HepG2 (cell line): ENCODE measurements at regions not wholly inside any gene's neighbourhood (a gene's known extent, or its start where the extent isn't known, plus 50 kb on each side); places are given as distances from the start of the nearest gene placed in this dataset.

Source experiments
- ARNT ChIP-seq: fragments of 450-650 bp; IDR thresholded peaks from 2 replicates; pipeline ENCODE4 v1.6.1; 2017
- GZF1 ChIP-seq: sonication (generic); formaldehyde crosslinking; IDR thresholded peaks from 2 replicates; pipeline ENCODE4 v1.5.1; 2020; ENCODE audit warnings: mild to moderate bottlenecking, missing genetic modification reagents
- MZF1 ChIP-seq: sonication (generic); formaldehyde crosslinking; IDR thresholded peaks from 2 replicates; pipeline ENCODE4 v1.8.1; 2023; ENCODE audit warnings: mild to moderate bottlenecking, missing genetic modification reagents, borderline replicate concordance
- PITX1 ChIP-seq: sonication (generic); formaldehyde crosslinking; IDR thresholded peaks from 2 replicates; pipeline ENCODE4 v1.5.1; 2020; ENCODE audit warnings: mild to moderate bottlenecking, missing genetic modification reagents
- RFX5 ChIP-seq: IDR thresholded peaks from 2 replicates; pipeline ENCODE4 v1.6.1; 2011; ENCODE audit warnings: low read depth, low read length, improper control_type of control experiment
- SNAPC2 ChIP-seq: sonication (generic); formaldehyde crosslinking; IDR thresholded peaks from 2 replicates; pipeline ENCODE4 v1.8.1; 2022; ENCODE audit warnings: mild to moderate bottlenecking, missing genetic modification reagents
- TSC22D2 ChIP-seq: sonication (generic); formaldehyde crosslinking; IDR thresholded peaks from 2 replicates; pipeline ENCODE4 v1.5.1; 2020; ENCODE audit warnings: missing genetic modification reagents, mild to moderate bottlenecking, borderline replicate concordance
- UBTF ChIP-seq: sonication (generic); formaldehyde crosslinking; IDR thresholded peaks from 2 replicates; pipeline ENCODE4 v1.4.0; 2020; ENCODE audit warnings: mild to moderate bottlenecking, missing genetic modification reagents
- ZBTB46 ChIP-seq: sonication (generic); formaldehyde crosslinking; IDR thresholded peaks from 2 replicates; pipeline ENCODE4 v1.4.0; 2020; ENCODE audit warnings: mild to moderate bottlenecking, missing genetic modification reagents, borderline replicate concordance
- ZIK1 ChIP-seq: sonication (generic); formaldehyde crosslinking; IDR thresholded peaks from 2 replicates; pipeline ENCODE4 v1.5.0; 2020; ENCODE audit warnings: mild to moderate bottlenecking, low read depth, missing genetic modification reagents, borderline replicate concordance
- ZNF782 ChIP-seq: sonication (generic); formaldehyde crosslinking; IDR thresholded peaks from 2 replicates; pipeline ENCODE4 v1.4.0; 2020; ENCODE audit warnings: missing genetic modification reagents, mild to moderate bottlenecking, borderline replicate concordance
- TF ChIP-seq, protein P1 (sequence below): IDR thresholded peaks from 2 replicates; pipeline ENCODE4 v1.6.1; 2016; ENCODE audit warnings: mild to moderate bottlenecking
- TF ChIP-seq, protein P2 (sequence below): sonication (generic); formaldehyde crosslinking; IDR thresholded peaks from 2 replicates; pipeline ENCODE4 v1.4.0; 2020; ENCODE audit warnings: mild to moderate bottlenecking, missing genetic modification reagents
- TF ChIP-seq, protein P3 (sequence below): sonication (generic); formaldehyde crosslinking; IDR thresholded peaks from 2 replicates; pipeline ENCODE4 v1.8.0; 2022; ENCODE audit warnings: mild to moderate bottlenecking, missing genetic modification reagents, moderate library complexity

GRCh38 chr14:61102549-61103466 lies 121.8 kb downstream of the SLC38A6 start (continued):
- 0 out of 2 replicates have a peak, but pooled peaks have one; percentile 54 for TF ChIP-seq TSC22D2
- TF ChIP-seq ARNT, result no peak
- TF ChIP-seq SNAPC2 (CRISPR knock-in tag), result 0 out of 2 replicates have a peak, but pooled peaks have one; percentile 26
- TF ChIP-seq UBTF (CRISPR knock-in tag), result peak; percentile 69
- TF ChIP-seq, protein P1, sequence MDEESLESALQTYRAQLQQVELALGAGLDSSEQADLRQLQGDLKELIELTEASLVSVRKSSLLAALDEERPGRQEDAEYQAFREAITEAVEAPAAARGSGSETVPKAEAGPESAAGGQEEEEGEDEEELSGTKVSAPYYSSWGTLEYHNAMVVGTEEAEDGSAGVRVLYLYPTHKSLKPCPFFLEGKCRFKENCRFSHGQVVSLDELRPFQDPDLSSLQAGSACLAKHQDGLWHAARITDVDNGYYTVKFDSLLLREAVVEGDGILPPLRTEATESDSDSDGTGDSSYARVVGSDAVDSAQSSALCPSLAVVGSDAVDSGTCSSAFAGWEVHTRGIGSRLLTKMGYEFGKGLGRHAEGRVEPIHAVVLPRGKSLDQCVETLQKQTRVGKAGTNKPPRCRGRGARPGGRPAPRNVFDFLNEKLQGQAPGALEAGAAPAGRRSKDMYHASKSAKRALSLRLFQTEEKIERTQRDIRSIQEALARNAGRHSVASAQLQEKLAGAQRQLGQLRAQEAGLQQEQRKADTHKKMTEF (CRISPR knock-in tag), result peak; percentile 97
- no peak; the same call in 1 of the 2 replicates for TF ChIP-seq ZNF782
- TF ChIP-seq RFX5, result no peak
- TF ChIP-seq ZBTB46 (CRISPR knock-in tag), result no peak
- peak; percentile 43; the same call in 1 of the 2 replicates for TF ChIP-seq ZIK1 (CRISPR knock-in tag)
- TF ChIP-seq, protein P2, sequence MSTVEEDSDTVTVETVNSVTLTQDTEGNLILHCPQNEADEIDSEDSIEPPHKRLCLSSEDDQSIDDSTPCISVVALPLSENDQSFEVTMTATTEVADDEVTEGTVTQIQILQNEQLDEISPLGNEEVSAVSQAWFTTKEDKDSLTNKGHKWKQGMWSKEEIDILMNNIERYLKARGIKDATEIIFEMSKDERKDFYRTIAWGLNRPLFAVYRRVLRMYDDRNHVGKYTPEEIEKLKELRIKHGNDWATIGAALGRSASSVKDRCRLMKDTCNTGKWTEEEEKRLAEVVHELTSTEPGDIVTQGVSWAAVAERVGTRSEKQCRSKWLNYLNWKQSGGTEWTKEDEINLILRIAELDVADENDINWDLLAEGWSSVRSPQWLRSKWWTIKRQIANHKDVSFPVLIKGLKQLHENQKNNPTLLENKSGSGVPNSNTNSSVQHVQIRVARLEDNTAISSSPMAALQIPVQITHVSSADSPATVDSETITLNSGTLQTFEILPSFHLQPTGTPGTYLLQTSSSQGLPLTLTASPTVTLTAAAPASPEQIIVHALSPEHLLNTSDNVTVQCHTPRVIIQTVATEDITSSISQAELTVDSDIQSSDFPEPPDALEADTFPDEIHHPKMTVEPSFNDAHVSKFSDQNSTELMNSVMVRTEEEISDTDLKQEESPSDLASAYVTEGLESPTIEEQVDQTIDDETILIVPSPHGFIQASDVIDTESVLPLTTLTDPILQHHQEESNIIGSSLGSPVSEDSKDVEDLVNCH (CRISPR knock-in tag), result no peak
- 0 out of 2 replicates have a peak, but pooled peaks have one; percentile 40 for TF ChIP-seq GZF1
- TF ChIP-seq, protein P3, sequence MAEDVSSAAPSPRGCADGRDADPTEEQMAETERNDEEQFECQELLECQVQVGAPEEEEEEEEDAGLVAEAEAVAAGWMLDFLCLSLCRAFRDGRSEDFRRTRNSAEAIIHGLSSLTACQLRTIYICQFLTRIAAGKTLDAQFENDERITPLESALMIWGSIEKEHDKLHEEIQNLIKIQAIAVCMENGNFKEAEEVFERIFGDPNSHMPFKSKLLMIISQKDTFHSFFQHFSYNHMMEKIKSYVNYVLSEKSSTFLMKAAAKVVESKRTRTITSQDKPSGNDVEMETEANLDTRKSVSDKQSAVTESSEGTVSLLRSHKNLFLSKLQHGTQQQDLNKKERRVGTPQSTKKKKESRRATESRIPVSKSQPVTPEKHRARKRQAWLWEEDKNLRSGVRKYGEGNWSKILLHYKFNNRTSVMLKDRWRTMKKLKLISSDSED (CRISPR knock-in tag), result no peak
- TF ChIP-seq MZF1 (CRISPR knock-in tag), result no peak
- TF ChIP-seq PITX1 (CRISPR knock-in tag), result peak; percentile 94
